ENCODE measurements at regions not wholly inside any gene's neighbourhood (a gene's known extent, or its start where the extent isn't known, plus 50 kb on each side); places are given as distances from the start of the nearest gene placed in this dataset.
A peak's percentile ranks its signal among the peaks of the same experiment; 100 is the strongest.

GRCh38 chr14:76948976-76949375, 79.5 kb downstream of the IRF2BPL start:
- no peak for DNase-seq (ENCODE audit: low read depth)

GRCh38 chr14:76948213-76948947, 80.1 kb downstream of the IRF2BPL start:
- no peak for DNase-seq (ENCODE audit: low read depth)

- DNase-seq (ENCODE audit: low read depth) = no peak
These were observed 80.7 kb downstream of the IRF2BPL start for GRCh38 chr14:76947838-76948184.

GRCh38 chr14:76947078-76947837, 81.2 kb downstream of the IRF2BPL start:
- peak; percentile 75 for DNase-seq (ENCODE audit: low read depth)

- no peak for DNase-seq (ENCODE audit: low read depth)
These were observed 81.8 kb downstream of the IRF2BPL start for GRCh38 chr14:76946753-76947077.

GRCh38 chr14:76943072-76943471, 85.4 kb downstream of the IRF2BPL start:
- no peak for DNase-seq (ENCODE audit: low read depth)

- no peak for DNase-seq (ENCODE audit: low read depth)
These were observed 86.3 kb downstream of the IRF2BPL start for GRCh38 chr14:76941946-76942805.

GRCh38 chr14:76941544-76941943, 87.0 kb downstream of the IRF2BPL start:
- no peak for DNase-seq (ENCODE audit: low read depth)

GRCh38 chr14:76940021-76940760, 88.3 kb downstream of the IRF2BPL start:
- DNase-seq (ENCODE audit: low read depth) = no peak

- DNase-seq (ENCODE audit: low read depth) = no peak
These were observed 89.3 kb downstream of the IRF2BPL start for GRCh38 chr14:76939015-76939742.

GRCh38 chr14:76938092-76938500, 90.4 kb downstream of the IRF2BPL start:
- no peak for DNase-seq (ENCODE audit: low read depth)

GRCh38 chr14:76937181-76938091, 91.1 kb downstream of the IRF2BPL start:
- DNase-seq (ENCODE audit: low read depth) = no peak

- DNase-seq (ENCODE audit: low read depth) = no peak
These were observed 92.0 kb downstream of the IRF2BPL start for GRCh38 chr14:76936483-76936882.

GRCh38 chr14:76933515-76933914, 95.0 kb downstream of the IRF2BPL start:
- DNase-seq (ENCODE audit: low read depth) = no peak

- DNase-seq (ENCODE audit: low read depth) = no peak
These were observed 96.7 kb downstream of the IRF2BPL start for GRCh38 chr14:76931631-76932402.

GRCh38 chr14:76930549-76930948, 98.0 kb downstream of the IRF2BPL start:
- DNase-seq (ENCODE audit: low read depth) = no peak

- peak; percentile 42 for DNase-seq (ENCODE audit: low read depth)
These were observed 98.6 kb downstream of the IRF2BPL start for GRCh38 chr14:76929927-76930326.

GRCh38 chr14:76927971-76928700, 100.4 kb downstream of the IRF2BPL start:
- DNase-seq (ENCODE audit: low read depth) = no peak
